ENCODE measurements at regions not wholly inside any gene's neighbourhood (a gene's known extent, or its start where the extent isn't known, plus 50 kb on each side); places are given as distances from the start of the nearest gene placed in this dataset.
"Not testable (repeated sequence)": the region's sequence is repeated elsewhere in the genome, so short reads cannot be mapped to it uniquely, and the experiment has no call there.

DNA sequence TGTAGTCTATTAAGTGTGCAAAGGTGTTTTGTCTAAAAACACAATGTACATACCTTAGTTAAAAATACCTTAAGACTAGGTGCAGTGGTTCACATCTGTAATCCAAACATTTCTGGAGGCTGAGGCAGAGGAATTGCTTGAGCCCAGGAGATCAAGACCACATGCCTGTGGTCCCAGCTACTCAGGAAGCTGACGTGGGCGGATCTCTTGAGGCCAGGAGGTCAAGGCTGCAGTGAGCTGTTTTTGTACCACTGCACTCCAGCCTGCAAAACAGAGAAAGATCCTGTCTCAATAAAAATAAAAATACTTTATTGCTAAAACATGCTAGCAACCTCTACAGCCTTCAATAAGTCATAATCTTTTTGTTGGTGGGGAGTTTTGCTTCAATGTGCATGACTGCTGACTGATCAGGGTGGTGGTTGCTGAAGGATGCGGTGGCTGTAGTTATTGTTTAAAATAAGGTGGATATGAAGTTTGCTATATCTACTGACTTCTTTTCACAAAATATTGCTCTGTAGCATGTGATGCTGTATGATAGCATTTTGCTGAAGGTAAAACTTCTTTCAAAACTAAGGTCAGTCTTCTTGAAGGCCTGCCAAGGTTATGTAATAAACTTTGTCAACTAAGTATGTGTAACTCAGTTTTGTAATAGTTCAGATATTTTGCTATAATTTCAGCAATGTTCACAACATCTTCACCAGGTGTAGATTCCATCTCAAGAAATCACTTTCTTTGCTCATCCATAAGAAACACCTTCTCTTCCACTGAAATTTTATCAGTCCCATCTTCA, 1238.0 kb upstream of the NRXN1 start:
- Histone ChIP-seq H3K4me1 (ENCODE audit: insufficient read depth, low read length) (no peaks in the 10 kb centered on the region), H3K9me3 (ENCODE audit: insufficient read depth, low read depth, low read length) (peaks cover 9% of the 10 kb centered on the region), H3K4me3 (ENCODE audit: low read length) (no peak overlapping the region), H3K27ac (ENCODE audit: low read length) (no peak overlapping the region), H3K36me3 (ENCODE audit: insufficient read depth, low read depth, low read length) (no peaks in the 10 kb centered on the region), H3K27me3 (ENCODE audit: insufficient read depth, low read length) (no peaks in the 10 kb centered on the region), H3K9ac (ENCODE audit: low read depth, low read length) (no peak overlapping the region)

DNA sequence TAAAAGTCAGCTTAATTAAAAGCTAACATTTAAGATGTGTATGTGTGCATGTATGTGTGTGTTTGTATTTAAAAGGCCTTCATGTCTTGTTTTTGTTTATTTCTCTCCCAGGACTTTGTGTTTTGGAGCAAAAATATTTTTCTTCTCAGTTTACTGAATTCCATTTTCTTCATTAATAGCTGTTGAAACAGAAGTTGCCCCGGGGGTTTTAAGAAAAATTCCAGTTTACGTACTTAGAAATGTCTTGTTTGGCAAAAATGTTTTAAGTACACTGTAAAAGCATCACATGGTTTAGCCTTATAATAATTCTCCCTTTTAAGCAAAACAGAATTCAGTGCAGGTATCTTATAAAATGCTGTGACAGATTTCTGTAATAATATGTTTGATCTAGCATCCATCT, 1233.0 kb upstream of the NRXN1 start:
- H3K4me3 ChIP-seq (ENCODE audit: low read length) = no peak overlapping the region
- H3K9me3 ChIP-seq (ENCODE audit: insufficient read depth, low read depth, low read length) = no peaks in the 10 kb centered on the region
- no peak overlapping the region for H3K9ac ChIP-seq (ENCODE audit: low read depth, low read length)
- no peaks in the 10 kb centered on the region for H3K36me3 ChIP-seq (ENCODE audit: insufficient read depth, low read depth, low read length)
- H3K4me1 ChIP-seq (ENCODE audit: insufficient read depth, low read length) = peaks cover 6% of the 10 kb centered on the region; the same call in 1 of the 2 replicates
- H3K27me3 ChIP-seq (ENCODE audit: insufficient read depth, low read length) = no peaks in the 10 kb centered on the region
- H3K27ac ChIP-seq (ENCODE audit: low read length) = no peak overlapping the region

DNA sequence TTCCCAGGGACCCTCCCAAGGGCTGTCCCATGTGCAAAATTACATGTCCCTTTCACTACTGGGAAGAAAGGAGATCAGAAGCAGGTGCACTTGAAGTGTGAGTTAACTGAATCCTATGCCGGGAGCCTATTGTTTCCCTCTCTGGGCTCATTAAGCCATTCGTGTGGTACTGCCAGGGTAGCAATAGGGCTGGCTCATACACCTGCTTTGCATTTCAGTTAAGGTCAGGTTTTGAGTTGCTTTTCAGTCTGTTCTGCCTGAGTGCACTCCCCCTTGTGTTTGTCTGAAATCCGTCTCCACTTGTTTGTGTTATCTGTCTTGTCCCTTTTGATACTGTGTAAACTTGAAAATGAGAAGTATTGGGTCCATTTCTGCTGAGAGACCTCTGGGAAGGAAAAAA, 1232.6 kb upstream of the NRXN1 start:
- H3K36me3 ChIP-seq (ENCODE audit: insufficient read depth, low read depth, low read length) = no peaks in the 10 kb centered on the region
- H3K9me3 ChIP-seq (ENCODE audit: insufficient read depth, low read depth, low read length) = no peaks in the 10 kb centered on the region
- peaks cover 6% of the 10 kb centered on the region; the same call in 1 of the 2 replicates for H3K4me1 ChIP-seq (ENCODE audit: insufficient read depth, low read length)
- no peaks in the 10 kb centered on the region for H3K27me3 ChIP-seq (ENCODE audit: insufficient read depth, low read length)
- H3K9ac ChIP-seq (ENCODE audit: low read depth, low read length) = no peak overlapping the region
- no peak overlapping the region for H3K27ac ChIP-seq (ENCODE audit: low read length)
- no peak overlapping the region for H3K4me3 ChIP-seq (ENCODE audit: low read length)

DNA sequence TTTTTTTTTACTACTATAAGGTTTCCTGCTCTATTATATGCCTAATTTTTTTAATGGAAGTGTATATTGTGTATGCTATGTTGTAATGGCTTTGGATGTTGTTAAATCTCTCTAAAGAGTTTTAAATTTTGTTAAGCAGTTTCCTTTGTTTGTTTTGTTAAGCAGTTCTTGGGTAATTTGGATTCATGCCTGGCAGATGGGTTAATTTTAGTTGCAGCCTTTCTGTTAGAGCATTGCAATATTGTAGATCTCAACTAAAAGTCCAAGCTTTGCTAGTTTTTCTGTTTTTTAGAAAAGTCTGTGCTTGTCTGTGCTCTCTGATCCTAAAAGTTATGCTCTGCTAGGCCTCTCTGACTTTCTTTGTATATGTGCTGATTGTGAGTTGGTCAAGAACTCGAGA, 1229.0 kb upstream of the NRXN1 start:
- Histone ChIP-seq H3K27ac (ENCODE audit: low read length) (no peak overlapping the region), H3K36me3 (ENCODE audit: insufficient read depth, low read depth, low read length) (no peaks in the 10 kb centered on the region), H3K9me3 (ENCODE audit: insufficient read depth, low read depth, low read length) (no peaks in the 10 kb centered on the region), H3K9ac (ENCODE audit: low read depth, low read length) (no peak overlapping the region), H3K4me3 (ENCODE audit: low read length) (no peak overlapping the region), H3K4me1 (ENCODE audit: insufficient read depth, low read length) (peaks cover 6% of the 10 kb centered on the region; the same call in 1 of the 2 replicates), H3K27me3 (ENCODE audit: insufficient read depth, low read length) (no peaks in the 10 kb centered on the region)

DNA sequence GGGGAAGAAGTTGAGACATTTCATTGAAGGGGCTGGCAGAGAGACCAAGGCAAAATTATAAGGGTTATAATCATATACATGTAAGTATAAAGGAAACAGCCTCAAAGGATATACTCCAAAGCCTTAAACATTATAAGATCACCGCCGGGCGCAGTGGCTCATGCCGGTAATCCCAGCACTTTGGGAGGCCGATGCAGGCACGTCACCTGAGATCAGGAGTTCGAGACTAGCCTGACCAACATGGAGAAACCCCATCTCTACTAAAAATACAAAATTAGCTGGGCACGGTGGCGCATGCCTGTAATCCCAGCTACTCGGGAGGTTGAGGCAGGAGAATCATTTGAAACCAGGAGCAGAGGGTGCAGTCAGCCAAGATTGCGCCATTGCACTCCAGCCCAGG, 1227.0 kb upstream of the NRXN1 start:
- H3K4me1 ChIP-seq (ENCODE audit: insufficient read depth, low read length); H3K36me3 ChIP-seq (ENCODE audit: insufficient read depth, low read depth, low read length); H3K9ac ChIP-seq (ENCODE audit: low read depth, low read length); H3K27me3 ChIP-seq (ENCODE audit: insufficient read depth, low read length); H3K4me3 ChIP-seq (ENCODE audit: low read length); H3K9me3 ChIP-seq (ENCODE audit: insufficient read depth, low read depth, low read length); H3K27ac ChIP-seq (ENCODE audit: low read length): not testable (repeated sequence)

DNA sequence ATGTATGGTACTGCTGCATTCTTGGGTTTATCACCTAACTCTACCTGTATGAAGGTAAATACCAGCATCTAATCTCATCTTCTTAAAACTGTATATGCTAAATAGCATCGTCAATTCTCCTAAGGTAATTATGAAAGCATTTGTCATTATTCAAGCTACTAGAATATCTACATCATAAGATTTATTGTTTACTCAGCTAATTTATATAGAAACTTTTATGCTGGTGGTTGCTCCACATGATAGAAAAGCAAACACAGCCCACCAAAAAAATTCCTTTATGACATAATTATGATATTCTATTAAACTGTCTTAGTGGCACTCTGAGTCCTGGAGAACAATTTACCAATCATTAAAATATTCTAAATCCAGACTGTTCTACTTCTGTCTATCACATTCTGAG, 1226.1 kb upstream of the NRXN1 start:
- Histone ChIP-seq H3K4me1 (ENCODE audit: insufficient read depth, low read length) (peaks cover 15% of the 10 kb centered on the region; the same call in 1 of the 2 replicates), H3K27ac (ENCODE audit: low read length) (no peak overlapping the region), H3K27me3 (ENCODE audit: insufficient read depth, low read length) (no peaks in the 10 kb centered on the region), H3K9me3 (ENCODE audit: insufficient read depth, low read depth, low read length) (no peaks in the 10 kb centered on the region), H3K9ac (ENCODE audit: low read depth, low read length) (no peak overlapping the region), H3K36me3 (ENCODE audit: insufficient read depth, low read depth, low read length) (no peaks in the 10 kb centered on the region), H3K4me3 (ENCODE audit: low read length) (no peak overlapping the region)

DNA sequence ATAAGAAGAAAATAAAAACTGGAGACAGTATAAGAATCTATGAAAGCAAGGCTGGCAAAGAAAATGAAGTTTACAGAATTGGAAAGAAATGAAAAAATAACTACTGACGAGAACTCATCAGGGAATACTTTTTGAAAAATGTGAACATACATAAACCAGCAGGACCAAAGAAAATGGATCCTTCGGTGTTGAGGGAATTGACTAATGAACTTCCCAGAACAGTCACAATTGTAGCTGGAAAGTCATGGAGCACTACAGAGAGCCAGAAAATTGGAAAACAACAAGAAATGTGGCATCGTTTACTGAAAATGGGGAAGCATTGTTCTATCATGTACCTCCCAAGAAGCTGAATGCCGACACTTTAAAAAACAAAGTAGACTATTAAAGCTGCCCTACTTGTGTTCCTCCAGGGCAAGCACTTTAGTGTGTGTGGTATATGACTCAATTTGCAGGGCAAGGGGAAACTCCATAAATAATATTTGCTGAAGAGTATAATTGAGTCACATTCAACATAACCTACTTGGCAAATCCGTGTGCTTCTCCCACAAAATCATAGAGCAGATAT, 1221.6 kb upstream of the NRXN1 start:
- H3K9me3 ChIP-seq (ENCODE audit: insufficient read depth, low read depth, low read length) = no peaks in the 10 kb centered on the region
- no peaks in the 10 kb centered on the region for H3K27me3 ChIP-seq (ENCODE audit: insufficient read depth, low read length)
- H3K9ac ChIP-seq (ENCODE audit: low read depth, low read length) = no peak overlapping the region
- H3K27ac ChIP-seq (ENCODE audit: low read length) = no peak overlapping the region
- H3K4me3 ChIP-seq (ENCODE audit: low read length) = no peak overlapping the region
- peaks cover 9% of the 10 kb centered on the region; the same call in 1 of the 2 replicates for H3K4me1 ChIP-seq (ENCODE audit: insufficient read depth, low read length)
- no peaks in the 10 kb centered on the region for H3K36me3 ChIP-seq (ENCODE audit: insufficient read depth, low read depth, low read length)

DNA sequence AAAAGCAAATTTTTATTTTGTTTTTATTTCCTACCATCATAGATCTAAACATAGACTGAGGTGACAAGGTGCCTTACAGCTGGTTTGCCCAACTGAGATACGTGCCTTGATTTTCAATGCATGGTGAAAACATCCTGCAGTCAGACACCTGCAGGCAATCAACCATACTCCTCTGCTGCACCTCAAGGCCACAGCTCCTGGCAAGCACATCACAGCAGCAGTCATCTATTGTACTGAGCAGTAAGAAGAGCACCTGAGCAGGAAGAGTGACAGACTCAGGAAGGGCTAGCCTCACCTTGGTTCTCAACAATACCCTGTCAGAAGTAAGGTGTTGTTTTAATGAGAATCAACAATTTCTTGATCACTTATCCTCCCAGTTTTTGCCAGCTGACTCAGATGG, 1206.8 kb upstream of the NRXN1 start:
- H3K9me3 ChIP-seq (ENCODE audit: insufficient read depth, low read depth, low read length) = no peaks in the 10 kb centered on the region
- no peak overlapping the region for H3K27ac ChIP-seq (ENCODE audit: low read length)
- no peaks in the 10 kb centered on the region for H3K27me3 ChIP-seq (ENCODE audit: insufficient read depth, low read length)

DNA sequence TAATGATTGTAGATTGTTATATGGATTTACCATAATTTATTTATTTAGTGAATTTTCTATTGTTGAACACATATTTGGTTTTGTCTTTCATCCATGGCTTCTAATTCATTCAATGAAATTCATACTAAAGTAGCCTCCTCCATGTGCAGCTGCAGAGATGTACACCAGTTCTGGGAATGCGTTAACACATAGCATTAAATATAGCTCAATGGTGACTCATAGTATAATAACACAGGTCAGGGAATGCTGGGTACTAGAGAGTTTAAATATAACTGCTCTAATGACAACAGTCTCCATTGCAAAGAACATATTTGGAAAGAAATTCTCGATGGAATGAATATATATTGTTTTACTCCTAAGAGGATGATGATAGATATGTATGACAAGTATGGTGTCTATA, 1190.2 kb upstream of the NRXN1 start:
- H3K4me3 ChIP-seq (ENCODE audit: low read length) = no peak overlapping the region
- H3K9ac ChIP-seq (ENCODE audit: low read depth, low read length) = no peak overlapping the region
- no peaks in the 10 kb centered on the region for H3K9me3 ChIP-seq (ENCODE audit: insufficient read depth, low read depth, low read length)
- H3K27me3 ChIP-seq (ENCODE audit: insufficient read depth, low read length) = no peaks in the 10 kb centered on the region
- no peaks in the 10 kb centered on the region for H3K4me1 ChIP-seq (ENCODE audit: insufficient read depth, low read length)
- H3K36me3 ChIP-seq (ENCODE audit: insufficient read depth, low read depth, low read length) = no peaks in the 10 kb centered on the region
- no peak overlapping the region for H3K27ac ChIP-seq (ENCODE audit: low read length)

More for the DNA sequence above, 1206.8 kb upstream of the NRXN1 start:
- Histone ChIP-seq H3K36me3 (ENCODE audit: insufficient read depth, low read depth, low read length) (no peaks in the 10 kb centered on the region), H3K9ac (ENCODE audit: low read depth, low read length) (no peak overlapping the region), H3K4me3 (ENCODE audit: low read length) (no peak overlapping the region), H3K4me1 (ENCODE audit: insufficient read depth, low read length) (peaks cover 6% of the 10 kb centered on the region; the same call in 1 of the 2 replicates)

DNA sequence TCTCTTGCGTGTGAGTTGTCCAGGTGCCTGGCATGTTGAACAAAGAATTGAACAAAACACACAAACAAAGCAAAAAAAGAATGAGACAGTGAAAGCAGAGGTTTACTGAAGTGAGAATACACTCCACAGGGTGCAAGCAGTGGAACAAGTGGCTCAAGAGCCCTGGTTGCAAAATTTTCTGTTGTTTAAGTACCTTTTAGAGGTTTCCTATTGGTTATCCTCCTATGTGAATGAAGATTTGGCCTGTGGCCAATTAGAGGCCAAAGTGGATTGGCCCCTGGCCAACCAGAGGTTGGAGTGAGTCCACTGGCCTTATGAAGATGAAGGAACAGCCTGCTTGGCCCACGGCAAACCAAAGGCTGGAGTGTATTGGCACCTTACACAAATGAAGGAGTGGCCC, 1188.5 kb upstream of the NRXN1 start:
- H3K4me3 ChIP-seq (ENCODE audit: low read length) = no peak overlapping the region
- no peaks in the 10 kb centered on the region for H3K27me3 ChIP-seq (ENCODE audit: insufficient read depth, low read length)
- H3K4me1 ChIP-seq (ENCODE audit: insufficient read depth, low read length) = no peaks in the 10 kb centered on the region
- H3K9me3 ChIP-seq (ENCODE audit: insufficient read depth, low read depth, low read length) = no peaks in the 10 kb centered on the region
- no peak overlapping the region for H3K27ac ChIP-seq (ENCODE audit: low read length)
- no peaks in the 10 kb centered on the region for H3K36me3 ChIP-seq (ENCODE audit: insufficient read depth, low read depth, low read length)
- no peak overlapping the region for H3K9ac ChIP-seq (ENCODE audit: low read depth, low read length)

DNA sequence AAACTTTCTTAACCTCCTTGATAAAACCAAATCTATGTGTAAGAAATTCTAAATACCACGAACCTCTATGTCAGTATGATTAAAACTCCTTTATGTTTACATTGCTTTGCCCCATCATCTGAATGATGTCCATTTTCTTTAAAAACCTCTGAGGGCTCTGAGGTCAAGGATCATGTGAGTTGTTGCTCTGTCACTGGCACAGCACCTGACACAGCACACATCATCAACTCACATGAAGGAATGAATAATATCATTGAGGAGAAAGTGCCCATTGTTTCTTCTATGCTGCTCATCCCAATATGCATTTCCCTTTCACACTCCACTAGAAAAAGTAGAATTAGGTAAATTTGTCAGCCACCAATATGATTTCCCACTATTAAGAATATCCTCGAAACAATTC, 1178.7 kb upstream of the NRXN1 start:
- H3K9me3 ChIP-seq (ENCODE audit: insufficient read depth, low read depth, low read length) = no peaks in the 10 kb centered on the region
- H3K4me3 ChIP-seq (ENCODE audit: low read length) = no peak overlapping the region
- H3K27ac ChIP-seq (ENCODE audit: low read length) = no peak overlapping the region
- no peak overlapping the region for H3K9ac ChIP-seq (ENCODE audit: low read depth, low read length)
- no peaks in the 10 kb centered on the region for H3K27me3 ChIP-seq (ENCODE audit: insufficient read depth, low read length)
- H3K36me3 ChIP-seq (ENCODE audit: insufficient read depth, low read depth, low read length) = no peaks in the 10 kb centered on the region
- no peaks in the 10 kb centered on the region for H3K4me1 ChIP-seq (ENCODE audit: insufficient read depth, low read length)

DNA sequence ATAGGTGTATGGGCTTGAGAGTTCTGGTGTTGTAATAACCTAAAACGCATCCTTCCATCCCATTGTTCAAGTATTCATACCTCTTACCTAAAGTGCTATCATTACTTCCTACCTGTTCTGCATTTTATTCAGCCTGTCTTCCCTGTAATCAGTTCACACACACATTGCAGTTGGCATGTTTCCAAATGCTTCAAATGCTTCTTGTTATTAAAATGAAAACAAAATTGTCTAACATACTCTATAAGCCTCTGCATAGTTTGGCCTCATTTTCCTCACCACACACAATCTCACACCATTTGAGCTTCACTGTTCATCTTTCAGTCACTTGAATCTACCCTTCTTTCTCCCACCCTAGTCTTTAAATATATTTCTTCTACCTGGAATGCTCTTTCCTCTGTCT, 1178.2 kb upstream of the NRXN1 start:
- no peaks in the 10 kb centered on the region for H3K36me3 ChIP-seq (ENCODE audit: insufficient read depth, low read depth, low read length)
- no peaks in the 10 kb centered on the region for H3K9me3 ChIP-seq (ENCODE audit: insufficient read depth, low read depth, low read length)
- no peaks in the 10 kb centered on the region for H3K27me3 ChIP-seq (ENCODE audit: insufficient read depth, low read length)
- no peak overlapping the region for H3K4me3 ChIP-seq (ENCODE audit: low read length)
- no peak overlapping the region for H3K9ac ChIP-seq (ENCODE audit: low read depth, low read length)
- H3K27ac ChIP-seq (ENCODE audit: low read length) = no peak overlapping the region
- no peaks in the 10 kb centered on the region for H3K4me1 ChIP-seq (ENCODE audit: insufficient read depth, low read length)
